ENCODE measurements at regions not wholly inside any gene's neighbourhood (a gene's known extent, or its start where the extent isn't known, plus 50 kb on each side); places are given as distances from the start of the nearest gene placed in this dataset.

DNA sequence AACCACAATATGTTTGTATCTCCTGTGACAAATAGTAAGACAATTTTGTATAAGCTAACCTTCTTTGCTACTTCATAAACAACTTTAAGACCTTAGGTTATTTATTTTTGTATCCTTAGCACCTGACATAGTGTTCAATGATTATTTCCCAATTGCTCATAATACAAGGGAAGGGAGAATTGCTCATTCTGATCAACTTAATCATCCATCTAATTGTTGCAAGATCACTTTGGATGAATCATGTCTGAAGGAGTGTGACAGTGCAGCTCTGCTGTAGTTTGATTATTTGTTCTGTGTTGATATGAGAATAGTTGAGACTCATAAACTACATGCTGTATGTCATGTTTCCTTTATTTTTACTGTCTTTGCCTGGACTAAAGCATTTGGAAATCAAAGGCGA, 721.3 kb upstream of the SEMA6A start:
- H3K27ac ChIP-seq: no peak overlapping the region
- intact Hi-C loops (cut with micrococcal nuclease; ENCODE audit: unreplicated experiment): no loop called here
- H3K4me3 ChIP-seq: no peak overlapping the region
- no peak for DNase-seq
- no peaks in the 10 kb centered on the region for H3K79me2 ChIP-seq (ENCODE audit: low read depth)
- no peaks in the 10 kb centered on the region for H4K20me1 ChIP-seq (ENCODE audit: insufficient read depth)
- H3F3A ChIP-seq (ENCODE audit: insufficient read depth, low read depth): no peaks in the 10 kb centered on the region
- H3K9me3 ChIP-seq (ENCODE audit: insufficient read depth, low read depth): no peaks in the 10 kb centered on the region
- no peaks in the 10 kb centered on the region for H3K27me3 ChIP-seq (ENCODE audit: insufficient read depth, low read depth)
- CTCF ChIA-PET: no interaction called here
- TF ChIP-seq EZH2 (IDR thresholded peaks at IDR 0.05; ENCODE audit: low read depth): no peak
- TF ChIP-seq, protein P1, sequence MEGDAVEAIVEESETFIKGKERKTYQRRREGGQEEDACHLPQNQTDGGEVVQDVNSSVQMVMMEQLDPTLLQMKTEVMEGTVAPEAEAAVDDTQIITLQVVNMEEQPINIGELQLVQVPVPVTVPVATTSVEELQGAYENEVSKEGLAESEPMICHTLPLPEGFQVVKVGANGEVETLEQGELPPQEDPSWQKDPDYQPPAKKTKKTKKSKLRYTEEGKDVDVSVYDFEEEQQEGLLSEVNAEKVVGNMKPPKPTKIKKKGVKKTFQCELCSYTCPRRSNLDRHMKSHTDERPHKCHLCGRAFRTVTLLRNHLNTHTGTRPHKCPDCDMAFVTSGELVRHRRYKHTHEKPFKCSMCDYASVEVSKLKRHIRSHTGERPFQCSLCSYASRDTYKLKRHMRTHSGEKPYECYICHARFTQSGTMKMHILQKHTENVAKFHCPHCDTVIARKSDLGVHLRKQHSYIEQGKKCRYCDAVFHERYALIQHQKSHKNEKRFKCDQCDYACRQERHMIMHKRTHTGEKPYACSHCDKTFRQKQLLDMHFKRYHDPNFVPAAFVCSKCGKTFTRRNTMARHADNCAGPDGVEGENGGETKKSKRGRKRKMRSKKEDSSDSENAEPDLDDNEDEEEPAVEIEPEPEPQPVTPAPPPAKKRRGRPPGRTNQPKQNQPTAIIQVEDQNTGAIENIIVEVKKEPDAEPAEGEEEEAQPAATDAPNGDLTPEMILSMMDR (conservative IDR thresholded peaks at IDR 0.05): no peak
- no peaks in the 10 kb centered on the region for H3K9me2 ChIP-seq (ENCODE audit: insufficient read depth)
- no peak overlapping the region for H3K4me2 ChIP-seq
- BruUV-seq (replicated peaks): no TSS peak
- H3K4me1 ChIP-seq (replicated peaks; ENCODE audit: insufficient read depth): no peaks in the 10 kb centered on the region
- POLR2A ChIA-PET (ENCODE audit: unreplicated experiment): no interaction called here
- no peak overlapping the region for H2AFZ ChIP-seq
- H3K36me3 ChIP-seq (ENCODE audit: low read depth): no peaks in the 10 kb centered on the region

DNA sequence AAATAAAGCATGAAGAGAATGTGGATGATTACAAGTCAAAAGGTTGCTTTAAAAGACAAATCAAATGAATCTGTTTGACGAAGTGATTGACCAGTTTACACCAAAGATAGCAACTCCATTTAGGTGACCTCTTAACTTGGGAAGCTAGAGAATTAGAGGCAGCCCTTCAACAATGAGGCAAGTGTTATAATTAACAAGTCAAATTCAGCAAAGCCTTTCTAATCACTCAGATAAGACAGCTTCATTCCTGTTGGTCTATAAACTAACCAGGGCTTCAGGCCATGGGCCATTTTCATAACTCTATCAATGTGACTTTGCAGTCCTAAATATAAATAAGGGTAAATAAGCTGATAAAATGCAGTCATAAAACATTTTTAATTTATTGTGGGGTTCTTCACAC, 712.2 kb upstream of the SEMA6A start:
- BruUV-seq (replicated peaks): no TSS peak
- intact Hi-C loops (cut with micrococcal nuclease; ENCODE audit: unreplicated experiment): no loop called here
- no peaks in the 10 kb centered on the region for H3K9me3 ChIP-seq (ENCODE audit: insufficient read depth, low read depth)
- no peak for TF ChIP-seq EZH2 (IDR thresholded peaks at IDR 0.05; ENCODE audit: low read depth)
- TF ChIP-seq, protein P1 (conservative IDR thresholded peaks at IDR 0.05): no peak
- no peak for DNase-seq
- H3K4me1 ChIP-seq (replicated peaks; ENCODE audit: insufficient read depth): no peaks in the 10 kb centered on the region
- no peaks in the 10 kb centered on the region for H3K9me2 ChIP-seq (ENCODE audit: insufficient read depth)
- H3K27ac ChIP-seq: no peak overlapping the region
- ChIA-PET CTCF (no interaction called here), POLR2A (ENCODE audit: unreplicated experiment) (no interaction called here)
- H3K4me2 ChIP-seq: no peak overlapping the region
- H3K36me3 ChIP-seq (ENCODE audit: low read depth): no peaks in the 10 kb centered on the region
- H2AFZ ChIP-seq: no peak overlapping the region
- no peaks in the 10 kb centered on the region for H4K20me1 ChIP-seq (ENCODE audit: insufficient read depth)
- no peaks in the 10 kb centered on the region for H3K27me3 ChIP-seq (ENCODE audit: insufficient read depth, low read depth)
- H3F3A ChIP-seq (ENCODE audit: insufficient read depth, low read depth): no peaks in the 10 kb centered on the region
- H3K79me2 ChIP-seq (ENCODE audit: low read depth): no peaks in the 10 kb centered on the region
- no peak overlapping the region for H3K4me3 ChIP-seq

DNA sequence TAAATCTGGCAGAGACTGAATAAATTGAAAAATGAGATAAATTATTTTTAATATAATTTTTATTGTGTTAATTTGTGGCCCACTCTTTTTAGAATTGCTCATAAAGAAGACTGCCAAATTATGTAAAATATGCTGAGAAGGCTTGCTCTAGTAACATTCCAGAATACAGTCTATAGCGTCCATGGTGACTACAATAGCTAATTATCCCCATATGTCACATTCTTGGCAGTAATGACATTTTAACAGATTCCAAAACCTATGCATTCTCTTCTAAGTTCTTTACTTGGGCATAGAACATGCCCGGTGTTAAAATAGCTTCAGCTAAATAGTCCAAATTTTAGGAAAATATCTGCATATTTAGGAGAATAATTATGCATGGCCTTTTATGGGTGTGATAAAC, 697.0 kb upstream of the SEMA6A start:
- Histone ChIP-seq H3K27ac (no peak overlapping the region), H3K9me3 (ENCODE audit: insufficient read depth, low read depth) (no peaks in the 10 kb centered on the region), H4K20me1 (ENCODE audit: insufficient read depth) (0 out of 2 replicates have a peak, but pooled peaks cover 3% of the 10 kb centered on the region), H2AFZ (no peak overlapping the region), H3K27me3 (ENCODE audit: insufficient read depth, low read depth) (no peaks in the 10 kb centered on the region), H3K4me3 (no peak overlapping the region), H3F3A (ENCODE audit: insufficient read depth, low read depth) (no peaks in the 10 kb centered on the region), H3K4me1 (replicated peaks; ENCODE audit: insufficient read depth) (no peaks in the 10 kb centered on the region), H3K36me3 (ENCODE audit: low read depth) (no peaks in the 10 kb centered on the region), H3K4me2 (no peak overlapping the region), H3K79me2 (ENCODE audit: low read depth) (no peaks in the 10 kb centered on the region), H3K9me2 (ENCODE audit: insufficient read depth) (no peaks in the 10 kb centered on the region)
- ChIA-PET CTCF (no interaction called here), POLR2A (ENCODE audit: unreplicated experiment) (no interaction called here)
- intact Hi-C loops (cut with micrococcal nuclease; ENCODE audit: unreplicated experiment): no loop called here
- no TSS peak for BruUV-seq (replicated peaks)
- TF ChIP-seq EZH2 (IDR thresholded peaks at IDR 0.05; ENCODE audit: low read depth): no peak
- TF ChIP-seq, protein P1 (conservative IDR thresholded peaks at IDR 0.05): no peak
- DNase-seq: no peak
